HCT116 (cell line): ENCODE measurements at regions not wholly inside any gene's neighbourhood (a gene's known extent, or its start where the extent isn't known, plus 50 kb on each side); places are given as distances from the start of the nearest gene placed in this dataset.

Experiments
- ATAC-seq: fragments of 200-7000 bp; cut with Tn5 transposase; 2 replicates; pipeline ENCODE4 v1.9.1; 2020; ENCODE audit warnings: mild to moderate bottlenecking, moderate library complexity
- BruUV-seq: library from RNA; stranded (reverse); fragments of 400-500 nt; replicated peaks from 2 replicates; lab custom pipeline; 2021; lab: Mats Ljungman, UMichigan
- CTCF ChIA-PET: fragments of 300-600 bp; sonication (Branson Sonifier 250); formaldehyde crosslinking; loops from one replicate; lab custom pipeline; 2021; ENCODE audit warnings: antibody characterized with exemption; lab: Charles Lee
- POLR2A ChIA-PET: fragments of 300-600, 350-600 bp; sonication (Branson Sonifier 250); formaldehyde crosslinking; loops from one replicate; lab custom pipeline; 2021; ENCODE audit warnings: antibody characterized with exemption; lab: Charles Lee
- RAD21 ChIA-PET, 2 experiments: fragments of 300-600 bp; sonication (Branson Sonifier 250); formaldehyde crosslinking; loops; one replicate each; lab custom pipeline; 2023; ENCODE audit warnings: low total read pairs in 2 of 2; ENCODE audit not compliant: uncharacterized antibody in 2 of 2, unreplicated experiment in 2 of 2, low non-redundant PET in 1 of 2; lab: Charles Lee
- DNase-seq: peaks from one replicate; pipeline ENCODE4 v3.0.0-alpha.2; 2010; ENCODE audit warnings: low read depth, low spot score
- H2AFZ ChIP-seq: fragments of 200-600 bp; shearing (Covaris generic), sonication (generic); 2 replicates; pipeline ENCODE4 v1.6.1; 2017; ENCODE audit warnings: low read depth, mixed run types, mixed read lengths, antibody characterized with exemption, low read length; ENCODE audit not compliant: poor library complexity, severe bottlenecking
- H3K27ac ChIP-seq: 2 replicates; pipeline ENCODE4 v1.5.1; 2012; ENCODE audit warnings: low read depth, low read length
- H3K27me3 ChIP-seq: fragments of 200-600 bp; sonication (generic); 2 replicates; pipeline ENCODE4 v1.6.1; 2016; ENCODE audit warnings: mixed run types, low read length, mixed read lengths; ENCODE audit not compliant: insufficient read depth
- H3K36me3 ChIP-seq, 2 experiments: fragments of 200-500 bp in 1 of 2; fragments of 200-600 bp in 1 of 2; sonication (Bioruptor generic) in 1 of 2; sonication (generic) in 1 of 2; 2 replicates each; pipeline versions ENCODE4 v1.5.1 to v1.6.1; 2014 to 2016; ENCODE audit warnings: low read length in 2 of 2, inconsistent platforms in 1 of 2, mixed read lengths in 1 of 2, mixed run types in 1 of 2; ENCODE audit not compliant: insufficient read depth in 2 of 2, control insufficient read depth in 1 of 2
- H3K4me1 ChIP-seq, 2 experiments: fragments of 200-600 bp in 1 of 2; sonication (generic) in 1 of 2; 2 replicates each; pipeline versions ENCODE4 v1.5.1 to v1.6.1; 2012 to 2017; ENCODE audit warnings: low read length in 2 of 2, inconsistent platforms in 1 of 2, mild to moderate bottlenecking in 1 of 2, mixed read lengths in 1 of 2, mixed run types in 1 of 2, moderate library complexity in 1 of 2; ENCODE audit not compliant: insufficient read depth in 2 of 2, control insufficient read depth in 1 of 2
- H3K4me2 ChIP-seq: fragments of 200-600 bp; sonication (generic); 2 replicates; pipeline ENCODE4 v1.6.1; 2017; ENCODE audit warnings: mixed run types, low read length, mixed read lengths
- H3K4me3 ChIP-seq, 2 experiments: fragments of 200-600 bp in 1 of 2; sonication (generic) in 1 of 2; replicated peaks in 1 of 2; 2 replicates each; pipeline ENCODE4 v1.5.1; 2011 to 2016; ENCODE audit warnings: low read length in 2 of 2, control low read depth in 1 of 2, low read depth in 1 of 2, mild to moderate bottlenecking in 1 of 2, mixed read lengths in 1 of 2, mixed run types in 1 of 2
- H3K79me2 ChIP-seq: fragments of 200-600 bp; sonication (generic); 2 replicates; pipeline ENCODE4 v1.6.1; 2017; ENCODE audit warnings: mild to moderate bottlenecking, mixed run types, low read length, moderate library complexity, mixed read lengths; ENCODE audit not compliant: insufficient read depth
- H3K9ac ChIP-seq: fragments of 200-600 bp; sonication (generic); 2 replicates; pipeline ENCODE4 v1.6.1; 2016; ENCODE audit warnings: low read length, mixed read lengths
- H3K9me2 ChIP-seq: fragments of 200-600 bp; sonication (generic), shearing (Covaris generic); 2 replicates; pipeline ENCODE4 v1.6.1; 2017; ENCODE audit warnings: mixed run types, mild to moderate bottlenecking, moderate library complexity; ENCODE audit not compliant: insufficient read depth
- H3K9me3 ChIP-seq, 2 experiments: fragments of 200-500 bp in 1 of 2; fragments of 200-600 bp in 1 of 2; sonication (Bioruptor generic) in 1 of 2; sonication (generic) in 1 of 2; 2 replicates each; pipeline ENCODE4 v1.6.1; 2014 to 2017; ENCODE audit warnings: low read length in 2 of 2, mixed read lengths in 2 of 2, inconsistent platforms in 1 of 2, low read depth in 1 of 2, mild to moderate bottlenecking in 1 of 2, mixed run types in 1 of 2, moderate library complexity in 1 of 2; ENCODE audit not compliant: control insufficient read depth in 1 of 2, insufficient read depth in 1 of 2
- H4K20me1 ChIP-seq: fragments of 200-600 bp; sonication (generic), shearing (Covaris generic); 2 replicates; pipeline ENCODE4 v1.6.1; 2017; ENCODE audit warnings: mixed run types, mild to moderate bottlenecking, moderate library complexity; ENCODE audit not compliant: insufficient read depth
- CBX3 ChIP-seq: IDR thresholded peaks from 2 replicates; pipeline ENCODE4 v1.6.1; 2012; ENCODE audit warnings: low read depth
- CEBPB ChIP-seq: IDR thresholded peaks from 2 replicates; pipeline ENCODE4 v1.6.1; 2012; ENCODE audit warnings: low read depth
- EGR1 ChIP-seq: IDR thresholded peaks from 2 replicates; pipeline ENCODE4 v1.6.1; 2012; ENCODE audit warnings: low read depth
- ELF1 ChIP-seq: IDR thresholded peaks from 2 replicates; pipeline ENCODE4 v1.6.1; 2012; ENCODE audit warnings: low read depth, borderline replicate concordance
- EZH2 ChIP-seq: fragments of 200-600 bp; sonication (generic); IDR thresholded peaks from 2 replicates; pipeline ENCODE4 v1.6.1; 2017; ENCODE audit warnings: antibody characterized with exemption, mixed run types
- EZH2phosphoT487 ChIP-seq: fragments of 200-600 bp; IDR thresholded peaks from 2 replicates; pipeline ENCODE4 v1.6.1; 2018; ENCODE audit warnings: antibody characterized with exemption, borderline replicate concordance
- FOSL1 ChIP-seq: IDR thresholded peaks from 2 replicates; pipeline ENCODE4 v1.6.1; 2012; ENCODE audit warnings: low read depth
- MAX ChIP-seq: IDR thresholded peaks from 2 replicates; pipeline ENCODE4 v1.6.1; 2012
- POLR2A ChIP-seq: IDR thresholded peaks from 2 replicates; pipeline ENCODE4 v1.7.0; 2011; ENCODE audit warnings: borderline replicate concordance; ENCODE audit not compliant: insufficient read depth, insufficient read length; ENCODE audit errors: extremely low read depth
- POLR2AphosphoS5 ChIP-seq: IDR thresholded peaks from 2 replicates; pipeline ENCODE4 v1.6.1; 2011; ENCODE audit warnings: mild to moderate bottlenecking, low read depth, low read length, moderate library complexity
- RAD21 ChIP-seq: IDR thresholded peaks from 2 replicates; pipeline ENCODE4 v1.6.1; 2012; ENCODE audit warnings: low read depth, mild to moderate bottlenecking
- SIN3A ChIP-seq: IDR thresholded peaks from 2 replicates; pipeline ENCODE4 v1.6.1; 2012; ENCODE audit warnings: low read depth
- TCF7L2 ChIP-seq: IDR thresholded peaks from 2 replicates; pipeline ENCODE4 v1.7.0; 2011; ENCODE audit warnings: borderline replicate concordance, inconsistent platforms; ENCODE audit not compliant: insufficient read depth, insufficient read length; ENCODE audit errors: extremely low read depth
- ZBTB33 ChIP-seq: IDR thresholded peaks from 2 replicates; pipeline ENCODE4 v1.6.1; 2011; ENCODE audit warnings: mild to moderate bottlenecking, low read length, moderate library complexity; ENCODE audit not compliant: insufficient replicate concordance; ENCODE audit errors: extremely low read depth
- ZFX ChIP-seq: fragments of 450-650 bp; IDR thresholded peaks from 2 replicates; pipeline ENCODE4 v1.6.1; 2017
- ZNF274 ChIP-seq: fragments of 200-500 bp; sonication (Bioruptor generic); IDR thresholded peaks from 2 replicates; pipeline ENCODE4 v1.6.1; 2014; ENCODE audit warnings: mild to moderate bottlenecking, low read depth, low read length, inconsistent platforms
- intact Hi-C: fragments of 100-400 bp; cut with micrococcal nuclease; formaldehyde crosslinking; loops from 2 replicates; pipeline ENCODE4 v1.10.0; 2022
- TF ChIP-seq, protein P1 (sequence below), 3 experiments: fragments of 200-600 bp in 1 of 3; sonication (generic) in 1 of 3; IDR thresholded peaks in 2 of 3; conservative IDR thresholded peaks in 1 of 3; 2 replicates each; pipeline ENCODE4 v1.5.1; 2012 to 2017; ENCODE audit warnings: low read depth in 2 of 3, low read length in 2 of 3, antibody characterized with exemption in 1 of 3, borderline replicate concordance in 1 of 3, control low read depth in 1 of 3, mild to moderate bottlenecking in 1 of 3, mixed read lengths in 1 of 3, mixed run types in 1 of 3, moderate library complexity in 1 of 3; ENCODE audit not compliant: insufficient read depth in 1 of 3
- TF ChIP-seq, protein P2 (sequence below): IDR thresholded peaks from 2 replicates; pipeline ENCODE4 v1.6.1; 2012; ENCODE audit warnings: low read depth

- no TSS peak for BruUV-seq
- H3K9me2 ChIP-seq = no peaks in the 10 kb centered on the region
- H2AFZ ChIP-seq = no peak overlapping the region
- H3K9me3 ChIP-seq = no peaks in the 10 kb centered on the region
- H3K27me3 ChIP-seq = no peaks in the 10 kb centered on the region; the same call in 1 of the 2 replicates
- ChIA-PET RAD21 (no interaction called here), CTCF (no interaction called here), POLR2A (no interaction called here)
- H3K27ac ChIP-seq = no peak overlapping the region
- TF ChIP-seq EGR1 (no peak), MAX (no peak), SIN3A (no peak), POLR2AphosphoS5 (no peak), ELF1 (no peak), CBX3 (no peak), EZH2 (no peak), CEBPB (no peak), RAD21 (no peak), ZFX (no peak), POLR2A (no peak), TCF7L2 (no peak), ZBTB33 (no peak), EZH2phosphoT487 (no peak), ZNF274 (no peak), FOSL1 (no peak)
- TF ChIP-seq, protein P1, sequence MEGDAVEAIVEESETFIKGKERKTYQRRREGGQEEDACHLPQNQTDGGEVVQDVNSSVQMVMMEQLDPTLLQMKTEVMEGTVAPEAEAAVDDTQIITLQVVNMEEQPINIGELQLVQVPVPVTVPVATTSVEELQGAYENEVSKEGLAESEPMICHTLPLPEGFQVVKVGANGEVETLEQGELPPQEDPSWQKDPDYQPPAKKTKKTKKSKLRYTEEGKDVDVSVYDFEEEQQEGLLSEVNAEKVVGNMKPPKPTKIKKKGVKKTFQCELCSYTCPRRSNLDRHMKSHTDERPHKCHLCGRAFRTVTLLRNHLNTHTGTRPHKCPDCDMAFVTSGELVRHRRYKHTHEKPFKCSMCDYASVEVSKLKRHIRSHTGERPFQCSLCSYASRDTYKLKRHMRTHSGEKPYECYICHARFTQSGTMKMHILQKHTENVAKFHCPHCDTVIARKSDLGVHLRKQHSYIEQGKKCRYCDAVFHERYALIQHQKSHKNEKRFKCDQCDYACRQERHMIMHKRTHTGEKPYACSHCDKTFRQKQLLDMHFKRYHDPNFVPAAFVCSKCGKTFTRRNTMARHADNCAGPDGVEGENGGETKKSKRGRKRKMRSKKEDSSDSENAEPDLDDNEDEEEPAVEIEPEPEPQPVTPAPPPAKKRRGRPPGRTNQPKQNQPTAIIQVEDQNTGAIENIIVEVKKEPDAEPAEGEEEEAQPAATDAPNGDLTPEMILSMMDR (IDR thresholded peaks at IDR 0.05 in 2 of 3, conservative IDR thresholded peaks at IDR 0.05 in 1 of 3; ENCODE audit: borderline replicate concordance in 1 of 3, insufficient read depth in 1 of 3, low read depth in 2 of 3, low read length in 2 of 3) = no peak
- TF ChIP-seq, protein P2, sequence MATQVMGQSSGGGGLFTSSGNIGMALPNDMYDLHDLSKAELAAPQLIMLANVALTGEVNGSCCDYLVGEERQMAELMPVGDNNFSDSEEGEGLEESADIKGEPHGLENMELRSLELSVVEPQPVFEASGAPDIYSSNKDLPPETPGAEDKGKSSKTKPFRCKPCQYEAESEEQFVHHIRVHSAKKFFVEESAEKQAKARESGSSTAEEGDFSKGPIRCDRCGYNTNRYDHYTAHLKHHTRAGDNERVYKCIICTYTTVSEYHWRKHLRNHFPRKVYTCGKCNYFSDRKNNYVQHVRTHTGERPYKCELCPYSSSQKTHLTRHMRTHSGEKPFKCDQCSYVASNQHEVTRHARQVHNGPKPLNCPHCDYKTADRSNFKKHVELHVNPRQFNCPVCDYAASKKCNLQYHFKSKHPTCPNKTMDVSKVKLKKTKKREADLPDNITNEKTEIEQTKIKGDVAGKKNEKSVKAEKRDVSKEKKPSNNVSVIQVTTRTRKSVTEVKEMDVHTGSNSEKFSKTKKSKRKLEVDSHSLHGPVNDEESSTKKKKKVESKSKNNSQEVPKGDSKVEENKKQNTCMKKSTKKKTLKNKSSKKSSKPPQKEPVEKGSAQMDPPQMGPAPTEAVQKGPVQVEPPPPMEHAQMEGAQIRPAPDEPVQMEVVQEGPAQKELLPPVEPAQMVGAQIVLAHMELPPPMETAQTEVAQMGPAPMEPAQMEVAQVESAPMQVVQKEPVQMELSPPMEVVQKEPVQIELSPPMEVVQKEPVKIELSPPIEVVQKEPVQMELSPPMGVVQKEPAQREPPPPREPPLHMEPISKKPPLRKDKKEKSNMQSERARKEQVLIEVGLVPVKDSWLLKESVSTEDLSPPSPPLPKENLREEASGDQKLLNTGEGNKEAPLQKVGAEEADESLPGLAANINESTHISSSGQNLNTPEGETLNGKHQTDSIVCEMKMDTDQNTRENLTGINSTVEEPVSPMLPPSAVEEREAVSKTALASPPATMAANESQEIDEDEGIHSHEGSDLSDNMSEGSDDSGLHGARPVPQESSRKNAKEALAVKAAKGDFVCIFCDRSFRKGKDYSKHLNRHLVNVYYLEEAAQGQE = no peak
- H3K9ac ChIP-seq = no peak overlapping the region
- DNase-seq = no peak
- ATAC-seq = no peak
- H4K20me1 ChIP-seq = no peaks in the 10 kb centered on the region
- no peaks in the 10 kb centered on the region for H3K79me2 ChIP-seq
- no peak overlapping the region for H3K4me2 ChIP-seq
- no peaks in the 10 kb centered on the region for H3K36me3 ChIP-seq
- intact Hi-C loops = no loop called here
- H3K4me1 ChIP-seq = no peaks in the 10 kb centered on the region
- H3K4me3 ChIP-seq = no peak overlapping the region
Measured at GRCh38 chr2:45258311-45258710, 249.1 kb upstream of the SIX2 start.
